ENCODE measurements at regions not wholly inside any gene's neighbourhood (a gene's known extent, or its start where the extent isn't known, plus 50 kb on each side); places are given as distances from the start of the nearest gene placed in this dataset.

DNA sequence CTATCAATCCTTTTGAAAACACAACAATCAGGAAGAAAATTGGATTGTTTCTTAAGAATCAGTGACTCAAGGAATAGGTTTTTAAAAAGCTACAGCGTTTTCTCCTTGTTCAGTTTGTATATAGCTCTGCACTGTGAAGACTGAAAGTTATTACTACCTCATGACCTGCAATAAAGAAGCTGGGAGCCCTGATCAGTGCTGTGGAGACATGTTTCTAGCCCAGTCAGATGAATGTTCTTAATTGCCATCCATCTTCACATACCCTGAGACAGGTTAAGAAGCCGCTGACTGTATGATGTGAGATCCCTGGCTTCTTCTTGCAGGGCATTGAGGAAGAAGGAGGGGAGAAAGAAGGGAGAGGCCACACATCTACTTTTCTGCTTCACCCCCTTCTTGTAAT, 58.0 kb upstream of the VWC2 start:
- no peaks in the 10 kb centered on the region for H3K27me3 ChIP-seq
- H3K4me3 ChIP-seq: no peak overlapping the region
- TF ChIP-seq, protein P1, sequence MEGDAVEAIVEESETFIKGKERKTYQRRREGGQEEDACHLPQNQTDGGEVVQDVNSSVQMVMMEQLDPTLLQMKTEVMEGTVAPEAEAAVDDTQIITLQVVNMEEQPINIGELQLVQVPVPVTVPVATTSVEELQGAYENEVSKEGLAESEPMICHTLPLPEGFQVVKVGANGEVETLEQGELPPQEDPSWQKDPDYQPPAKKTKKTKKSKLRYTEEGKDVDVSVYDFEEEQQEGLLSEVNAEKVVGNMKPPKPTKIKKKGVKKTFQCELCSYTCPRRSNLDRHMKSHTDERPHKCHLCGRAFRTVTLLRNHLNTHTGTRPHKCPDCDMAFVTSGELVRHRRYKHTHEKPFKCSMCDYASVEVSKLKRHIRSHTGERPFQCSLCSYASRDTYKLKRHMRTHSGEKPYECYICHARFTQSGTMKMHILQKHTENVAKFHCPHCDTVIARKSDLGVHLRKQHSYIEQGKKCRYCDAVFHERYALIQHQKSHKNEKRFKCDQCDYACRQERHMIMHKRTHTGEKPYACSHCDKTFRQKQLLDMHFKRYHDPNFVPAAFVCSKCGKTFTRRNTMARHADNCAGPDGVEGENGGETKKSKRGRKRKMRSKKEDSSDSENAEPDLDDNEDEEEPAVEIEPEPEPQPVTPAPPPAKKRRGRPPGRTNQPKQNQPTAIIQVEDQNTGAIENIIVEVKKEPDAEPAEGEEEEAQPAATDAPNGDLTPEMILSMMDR (IDR thresholded peaks at IDR 0.05 in 4 of 5, conservative IDR thresholded peaks at IDR 0.05 in 1 of 5): no peak
- TF ChIP-seq POLR2A (IDR thresholded peaks at IDR 0.05): no peak

DNA sequence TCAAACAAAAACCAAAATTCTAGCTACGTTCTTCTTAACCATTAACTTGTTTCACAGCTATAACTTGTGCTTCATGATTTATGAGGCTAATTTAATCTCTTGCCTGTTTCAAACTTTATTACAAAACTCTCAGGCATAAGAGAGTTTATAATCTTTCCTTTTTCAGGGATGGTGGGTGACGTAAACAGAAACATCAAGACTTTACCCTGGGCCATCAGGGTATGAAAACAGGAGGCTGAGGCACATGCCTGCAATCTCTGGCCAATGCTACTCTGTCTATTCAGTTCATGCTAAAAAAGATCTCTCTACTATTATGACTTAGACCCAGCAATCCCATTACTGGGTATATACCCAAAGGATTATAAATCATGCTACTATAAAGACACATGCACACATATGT, 55.9 kb upstream of the VWC2 start:
- H3K4me1 ChIP-seq: no peaks in the 10 kb centered on the region
- in situ Hi-C loops (cut with MboI; ENCODE audit: low sequenced_read_pairs in 4 of 4): no loop called here

More for the DNA sequence above, 58.0 kb upstream of the VWC2 start:
- Histone ChIP-seq H3K36me3 (no peaks in the 10 kb centered on the region), H3K9me3 (no peaks in the 10 kb centered on the region), H3K27ac (no peak overlapping the region), H3K4me1 (no peaks in the 10 kb centered on the region)
- no peak for ATAC-seq
- in situ Hi-C loops (cut with MboI; ENCODE audit: low sequenced_read_pairs in 4 of 4) (no loop called here), intact Hi-C loops (cut with DNase I; ENCODE audit: low total_unique reads) (no loop called here)
- DNase-seq: no peak

DNA sequence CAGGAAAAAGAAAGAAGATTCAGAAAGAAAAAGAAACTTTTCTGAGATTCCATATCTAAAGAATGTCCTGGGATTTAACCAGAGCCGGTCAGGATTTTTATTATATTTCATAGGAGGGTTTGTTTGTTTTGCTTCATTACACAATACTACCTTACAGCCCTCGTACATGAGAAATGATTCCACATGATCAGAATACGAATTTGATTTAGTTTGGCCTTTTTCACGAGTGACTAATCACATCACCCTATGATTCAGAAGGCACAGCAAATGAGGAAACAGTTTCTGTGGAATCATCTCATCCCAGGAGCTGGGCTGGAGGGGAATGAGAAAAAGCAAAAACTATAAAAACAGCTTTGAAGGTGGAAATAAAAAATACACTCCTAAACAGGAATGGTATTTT, 54.7 kb upstream of the VWC2 start:
- no peaks in the 10 kb centered on the region for H3K9me3 ChIP-seq
- no peak for DNase-seq
- ATAC-seq: no peak
- no peaks in the 10 kb centered on the region for H3K4me1 ChIP-seq
- in situ Hi-C loops (cut with MboI; ENCODE audit: low sequenced_read_pairs in 4 of 4): no loop called here
- intact Hi-C loops (cut with DNase I; ENCODE audit: low total_unique reads): no loop called here
- no peak overlapping the region for H3K27ac ChIP-seq
- TF ChIP-seq, protein P1 (IDR thresholded peaks at IDR 0.05 in 4 of 5, conservative IDR thresholded peaks at IDR 0.05 in 1 of 5): no peak
- no peak for TF ChIP-seq POLR2A (IDR thresholded peaks at IDR 0.05)
- no peak overlapping the region for H3K4me3 ChIP-seq
- H3K27me3 ChIP-seq: no peaks in the 10 kb centered on the region
- H3K36me3 ChIP-seq: no peaks in the 10 kb centered on the region

More for the DNA sequence above, 55.9 kb upstream of the VWC2 start:
- no peak for DNase-seq
- no peak for TF ChIP-seq POLR2A (IDR thresholded peaks at IDR 0.05)
- TF ChIP-seq, protein P1 (IDR thresholded peaks at IDR 0.05 in 4 of 5, conservative IDR thresholded peaks at IDR 0.05 in 1 of 5): no peak
- intact Hi-C loops (cut with DNase I; ENCODE audit: low total_unique reads): no loop called here
- H3K27me3 ChIP-seq: no peaks in the 10 kb centered on the region
- no peak overlapping the region for H3K27ac ChIP-seq
- no peak for ATAC-seq
- H3K9me3 ChIP-seq: no peaks in the 10 kb centered on the region
- no peak overlapping the region for H3K4me3 ChIP-seq
- no peaks in the 10 kb centered on the region for H3K36me3 ChIP-seq

DNA sequence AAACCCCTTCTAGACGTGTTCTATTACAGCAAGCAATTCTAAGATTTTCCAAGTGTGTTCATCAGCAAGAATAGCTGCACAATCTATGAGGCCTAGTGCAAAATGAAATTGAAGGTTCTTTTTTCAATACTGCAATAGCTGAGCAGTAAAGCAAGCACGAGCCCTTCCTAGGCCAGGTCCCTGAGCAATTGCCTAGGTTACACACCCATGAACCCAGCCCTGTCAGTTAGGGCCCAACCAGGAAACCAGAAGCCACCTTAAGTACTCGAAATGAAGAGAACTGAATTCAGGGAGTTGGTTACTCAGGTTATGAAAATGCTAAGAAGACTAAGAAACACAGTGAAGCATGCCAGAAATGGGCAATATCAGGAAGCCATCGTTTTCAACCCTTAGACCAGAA, 52.0 kb upstream of the VWC2 start:
- DNase-seq: no peak
- H3K27me3 ChIP-seq: no peaks in the 10 kb centered on the region
- intact Hi-C loops (cut with DNase I; ENCODE audit: low total_unique reads): no loop called here

More for the DNA sequence above, 52.0 kb upstream of the VWC2 start:
- in situ Hi-C loops (cut with MboI; ENCODE audit: low sequenced_read_pairs in 4 of 4): no loop called here
- no peaks in the 10 kb centered on the region for H3K9me3 ChIP-seq
- H3K4me3 ChIP-seq: no peak overlapping the region
- H3K27ac ChIP-seq: no peak overlapping the region
- ATAC-seq: no peak
- H3K4me1 ChIP-seq: no peaks in the 10 kb centered on the region
- no peaks in the 10 kb centered on the region for H3K36me3 ChIP-seq
- no peak for TF ChIP-seq POLR2A (IDR thresholded peaks at IDR 0.05)
- TF ChIP-seq, protein P1 (IDR thresholded peaks at IDR 0.05 in 4 of 5, conservative IDR thresholded peaks at IDR 0.05 in 1 of 5): no peak
